ENCODE measurements at regions not wholly inside any gene's neighbourhood (a gene's known extent, or its start where the extent isn't known, plus 50 kb on each side); places are given as distances from the start of the nearest gene placed in this dataset.

DNA sequence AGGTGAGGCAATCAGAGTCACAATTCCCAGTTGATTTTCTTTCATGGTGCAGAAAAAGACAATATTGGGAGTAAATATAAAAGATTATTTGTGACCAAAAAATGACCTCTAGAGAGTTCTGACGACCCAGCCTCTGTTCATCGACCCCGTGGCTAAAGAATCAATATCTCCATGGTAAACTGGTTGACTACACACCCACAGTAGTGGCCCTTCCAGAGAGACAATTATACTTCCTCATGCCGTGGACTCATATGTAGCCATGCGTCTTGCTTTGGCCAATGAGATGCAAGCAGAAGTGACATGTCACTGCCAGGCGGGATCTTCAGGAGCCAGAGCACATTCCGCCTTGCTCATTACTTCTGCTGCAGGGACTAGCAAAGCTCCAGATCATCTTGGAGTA, 163.3 kb upstream of the RAD23B start:
- no peak for DNase-seq

DNA sequence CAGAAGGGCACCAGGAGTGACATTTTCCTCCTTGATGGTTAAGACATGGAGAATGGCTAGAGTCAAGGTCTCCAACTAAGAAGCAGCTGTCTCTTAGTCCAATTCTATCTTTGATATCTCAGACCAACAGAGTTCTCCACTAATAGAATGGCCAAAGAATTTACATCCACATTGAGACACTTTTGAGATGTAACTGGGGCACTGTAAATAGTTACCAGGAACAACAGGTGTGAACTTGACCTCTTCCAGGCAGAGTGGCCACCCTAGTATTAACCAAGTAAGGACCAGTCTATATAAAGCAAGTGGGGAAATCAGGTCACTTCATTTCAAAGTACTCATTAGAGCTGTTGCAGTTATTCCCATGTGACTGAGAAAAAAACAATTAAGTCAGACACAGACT, 159.7 kb upstream of the RAD23B start:
- DNase-seq = no peak

- no peak for DNase-seq
Observed at GRCh38 chr9:107127608-107128007, 155.5 kb upstream of the RAD23B start.

DNA sequence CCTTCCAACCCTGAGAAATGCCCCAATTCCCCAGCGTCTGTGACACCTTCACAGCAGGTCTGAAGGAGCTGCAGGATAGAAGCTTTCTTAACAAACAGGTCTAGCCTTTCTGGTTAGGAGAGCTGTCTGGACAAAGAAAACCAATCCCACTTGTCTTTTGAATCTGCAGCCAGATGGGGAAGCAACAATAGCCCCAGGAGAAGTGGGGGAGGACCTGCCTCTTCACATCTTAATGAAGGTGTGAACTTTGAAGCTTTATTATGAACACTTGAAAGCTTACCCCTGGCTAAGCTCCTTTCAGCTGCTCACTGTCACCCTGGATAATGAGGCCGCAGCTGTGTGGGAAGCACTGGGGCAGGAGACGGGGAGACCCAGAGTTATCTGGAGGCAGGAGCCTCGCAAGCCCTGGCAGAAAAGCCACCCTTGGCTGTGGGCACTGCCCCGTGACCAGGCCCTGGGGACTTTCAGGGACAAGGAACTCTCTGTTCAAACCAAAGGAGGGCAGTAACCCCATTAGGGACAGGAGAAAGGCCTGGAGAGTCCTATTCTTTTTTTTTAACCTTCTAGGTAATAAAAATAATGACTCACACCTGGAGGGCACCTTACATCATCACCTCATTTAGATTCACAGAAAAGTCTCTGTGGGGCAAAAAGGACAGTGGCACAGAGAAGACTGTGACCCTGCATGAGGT, 151.8 kb upstream of the RAD23B start:
- no peak for DNase-seq

GRCh38 chr9:107136296-107136695, 146.8 kb upstream of the RAD23B start:
- DNase-seq = no peak

DNA sequence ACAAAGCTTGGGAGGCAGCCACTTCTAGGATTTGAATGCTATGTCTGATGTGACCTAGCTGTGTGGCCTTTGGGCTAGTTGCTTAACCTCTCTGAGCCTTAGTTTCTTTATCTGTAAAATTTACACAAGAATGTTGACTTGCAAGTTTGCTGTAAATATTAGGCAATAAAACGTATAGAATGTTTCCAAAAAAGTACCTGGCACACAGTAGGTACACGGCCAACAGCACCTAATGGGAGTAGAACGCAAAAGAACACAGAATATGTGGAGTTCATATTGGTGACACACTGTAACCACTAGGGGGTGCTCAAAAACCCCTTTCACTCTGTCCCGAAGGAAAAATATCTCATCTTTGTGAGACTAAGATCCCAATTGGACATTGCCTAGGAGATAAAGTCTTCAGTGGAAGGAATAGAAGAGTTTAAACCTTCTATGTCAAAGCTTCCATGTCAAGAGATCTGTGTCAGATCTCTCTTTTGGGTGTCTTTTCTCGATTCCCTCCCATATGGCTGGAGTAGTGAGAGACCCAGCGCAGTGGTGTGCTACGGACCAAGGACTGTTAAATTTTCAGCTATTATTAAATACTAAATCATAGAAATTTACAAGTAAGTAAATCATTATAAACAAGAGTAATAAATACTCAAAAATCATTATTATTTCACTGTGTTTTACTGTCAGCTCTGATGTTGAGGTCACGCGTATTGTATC, 145.4 kb upstream of the RAD23B start:
- DNase-seq = no peak

- DNase-seq = no peak
Observed at GRCh38 chr9:107138261-107138992, 144.7 kb upstream of the RAD23B start.

DNA sequence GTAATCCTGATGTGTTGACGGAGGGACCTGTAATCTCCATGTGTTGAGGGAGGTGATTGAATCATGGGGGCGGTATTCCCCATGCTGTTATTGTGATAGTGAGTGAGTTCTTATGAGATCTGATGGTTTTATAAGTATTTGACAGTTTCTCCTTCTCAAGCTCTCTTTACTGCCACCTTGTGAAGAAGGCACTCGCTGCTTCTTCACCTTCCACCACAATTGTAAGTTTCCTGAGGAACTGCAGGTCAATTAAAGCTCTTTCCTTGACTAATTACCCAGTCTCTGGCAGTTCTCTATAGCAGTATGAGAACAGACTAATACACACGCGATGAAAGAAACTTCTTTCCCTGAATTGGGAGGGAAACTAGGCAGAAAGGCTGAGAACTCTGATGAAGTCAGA, 141.1 kb upstream of the RAD23B start:
- no peak for DNase-seq

DNA sequence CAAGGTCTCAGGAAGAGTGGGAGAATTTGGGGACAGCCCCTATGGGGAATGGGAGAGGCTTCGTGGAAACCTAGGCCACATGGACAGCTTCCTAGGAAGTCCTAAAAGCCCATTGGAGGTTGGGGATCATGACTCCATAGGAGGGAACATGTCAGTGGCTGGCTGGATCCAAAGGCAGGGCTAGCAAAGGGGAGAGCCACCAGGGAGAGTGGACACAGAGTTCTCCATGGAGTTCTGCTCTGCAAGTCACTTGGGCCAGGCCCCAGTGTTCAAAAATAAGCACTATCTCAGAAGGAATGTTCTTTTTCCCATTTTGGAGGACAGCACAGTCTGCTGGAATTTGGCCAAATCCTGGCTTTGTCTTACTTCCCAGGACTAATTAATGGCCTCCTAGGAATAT, 140.6 kb upstream of the RAD23B start:
- no peak for DNase-seq

DNA sequence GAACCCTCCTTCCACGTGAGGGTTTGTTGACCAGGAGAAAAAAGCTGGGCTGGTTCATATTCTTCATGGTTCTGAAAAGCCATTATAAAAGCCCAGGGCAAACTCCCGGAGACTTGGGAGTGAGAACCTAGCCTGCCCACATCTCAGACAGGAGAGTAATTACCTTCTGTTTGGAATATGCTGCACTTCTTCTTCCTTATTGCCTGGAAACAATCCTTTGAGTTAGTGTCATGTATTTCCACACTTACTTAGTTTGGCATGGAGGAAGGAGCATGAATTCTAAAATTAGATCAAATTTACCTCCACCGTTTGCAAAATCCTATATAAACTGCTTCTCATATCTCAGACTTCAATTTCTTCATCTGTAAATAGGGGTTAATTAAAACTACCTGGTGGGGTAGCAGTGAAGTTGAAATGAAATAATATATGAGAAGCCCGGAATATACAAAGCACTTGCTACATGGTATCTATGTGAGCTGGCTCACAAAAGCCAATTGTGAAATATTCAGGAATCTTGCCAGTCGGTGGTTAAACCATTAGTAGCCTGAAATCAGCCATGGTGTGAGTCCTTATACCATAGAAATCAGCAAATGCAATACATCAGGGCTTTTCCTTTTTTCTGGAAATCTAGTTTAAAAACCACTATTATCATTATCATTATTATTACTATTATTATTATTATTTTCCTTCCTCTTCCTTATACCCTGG, 140.0 kb upstream of the RAD23B start:
- DNase-seq = no peak

DNA sequence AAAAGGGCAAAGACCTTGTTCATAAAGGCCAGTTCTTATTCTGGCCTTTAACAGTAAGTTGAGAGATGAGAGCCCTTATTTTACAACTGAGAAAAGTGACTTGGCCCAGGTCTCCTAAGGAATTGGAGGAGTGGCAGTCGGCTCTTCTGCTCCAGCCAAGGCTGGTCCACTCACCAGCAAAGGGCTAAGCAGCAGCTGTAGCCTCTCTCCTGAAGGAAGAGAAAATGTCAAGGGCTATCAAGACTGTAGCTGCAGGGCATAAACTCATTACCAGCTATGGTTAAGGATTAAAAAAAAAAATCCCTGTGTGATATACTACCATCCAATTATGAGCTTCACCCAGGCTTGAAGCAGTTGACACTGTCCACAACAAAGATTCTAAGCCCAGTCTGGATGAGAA, 138.6 kb upstream of the RAD23B start:
- no peak for DNase-seq

DNA sequence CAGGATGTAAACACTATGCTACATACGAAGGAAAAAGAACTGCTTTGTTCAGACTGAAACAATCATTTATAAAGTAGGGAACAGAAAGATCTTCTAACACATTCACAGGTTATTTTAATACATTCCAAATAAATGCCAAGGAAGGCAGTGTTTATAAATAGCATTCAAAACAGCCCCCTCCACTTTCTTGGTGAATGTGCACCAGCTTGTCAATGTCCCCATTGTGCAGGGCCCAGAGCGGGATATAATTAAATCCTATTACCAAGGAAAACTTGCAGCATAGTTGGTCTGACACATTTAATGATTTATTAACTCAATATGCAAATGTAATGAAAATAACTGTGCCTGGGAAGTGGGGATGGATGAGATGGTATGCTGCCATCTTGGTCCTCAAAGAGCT, 135.9 kb upstream of the RAD23B start:
- DNase-seq = no peak

- DNase-seq = no peak
Observed at GRCh38 chr9:107148216-107148615, 134.9 kb upstream of the RAD23B start.

GRCh38 chr9:107149756-107150155, 133.3 kb upstream of the RAD23B start:
- no peak for DNase-seq

GRCh38 chr9:107153336-107153735, 129.7 kb upstream of the RAD23B start:
- DNase-seq = no peak

DNA sequence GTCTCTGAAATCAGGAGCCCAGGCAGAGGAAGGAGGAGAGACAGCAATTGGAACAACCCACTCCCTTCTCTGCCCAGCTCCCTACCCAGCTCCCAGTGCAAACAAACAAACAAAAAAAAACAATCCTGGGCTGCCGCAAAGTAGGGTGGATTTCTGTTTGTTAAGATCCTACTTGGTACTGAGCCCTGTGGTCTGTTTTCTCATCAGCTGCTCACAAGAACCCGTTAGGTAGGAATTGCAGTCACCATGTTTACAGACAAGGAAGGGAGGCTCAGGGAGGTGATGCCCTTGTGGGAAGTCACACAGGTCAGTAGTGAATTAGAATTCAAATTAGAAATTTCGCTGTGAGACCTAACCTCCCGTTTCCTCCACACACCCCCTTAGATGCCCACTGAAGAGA, 128.8 kb upstream of the RAD23B start:
- DNase-seq = no peak

DNA sequence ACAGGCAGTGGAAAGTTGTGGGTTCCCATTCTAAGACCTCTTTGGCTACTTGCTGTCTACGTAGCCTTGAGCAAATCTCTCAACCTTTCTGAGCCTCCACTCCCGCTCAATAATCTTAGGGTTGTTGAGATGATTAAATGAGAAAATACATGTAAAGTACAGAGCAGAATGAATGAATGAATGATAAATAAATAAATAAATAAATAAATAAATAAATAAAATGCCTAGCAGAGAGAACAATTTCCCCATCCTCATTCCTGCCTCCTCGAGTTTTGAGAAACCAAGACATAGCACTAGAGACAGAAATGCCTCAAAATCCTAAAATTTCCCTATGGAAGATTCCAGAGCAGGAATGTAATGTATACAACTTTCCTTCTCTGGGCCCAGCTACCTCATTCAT, 128.3 kb upstream of the RAD23B start:
- DNase-seq = no peak

GRCh38 chr9:107155244-107155817, 127.7 kb upstream of the RAD23B start:
- DNase-seq = no peak

DNA sequence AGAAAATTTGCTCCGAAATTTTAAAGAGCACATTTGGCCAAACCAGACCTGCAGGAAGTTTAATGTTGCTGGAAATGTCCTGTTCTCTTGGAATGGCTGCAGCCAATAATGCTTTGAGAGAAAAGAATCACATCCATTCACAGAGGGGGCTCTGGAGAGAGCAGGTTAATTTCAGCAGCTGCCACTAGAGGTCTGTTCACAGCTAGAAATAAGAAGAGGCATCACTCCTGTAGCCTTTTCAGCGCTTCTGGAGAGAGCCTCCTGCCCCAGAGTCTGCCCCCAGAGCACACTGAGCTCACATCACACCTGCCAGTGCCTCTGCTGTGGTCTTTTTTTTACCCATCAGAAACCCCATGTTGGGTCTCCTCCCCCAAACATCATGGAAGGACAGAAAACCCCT, 124.8 kb upstream of the RAD23B start:
- DNase-seq = no peak

- DNase-seq = no peak
Observed at GRCh38 chr9:107161338-107161737, 121.7 kb upstream of the RAD23B start.

GRCh38 chr9:107163370-107163769, 119.7 kb upstream of the RAD23B start:
- no peak for DNase-seq

DNA sequence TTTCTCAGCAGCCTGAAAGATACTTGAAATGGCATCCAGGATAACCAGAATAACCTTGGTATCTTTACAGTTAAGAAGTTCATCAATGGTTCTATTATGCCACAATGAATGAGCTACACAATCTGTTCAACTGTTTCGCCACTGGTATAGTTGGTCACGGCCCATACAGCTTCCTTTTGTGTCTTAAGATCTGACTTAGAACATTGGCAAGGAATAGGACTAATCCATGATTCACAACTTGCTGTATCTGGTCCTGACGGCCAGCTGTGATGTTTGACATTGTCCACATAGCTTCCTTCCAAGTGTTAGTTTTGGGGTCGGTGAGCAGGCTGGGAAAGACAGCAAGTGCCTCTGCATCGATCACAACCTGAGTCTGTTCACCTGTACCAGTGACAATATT, 113.3 kb upstream of the RAD23B start:
- DNase-seq = no peak

- DNase-seq = no peak
Observed at GRCh38 chr9:107170801-107171200, 112.3 kb upstream of the RAD23B start.

All from stimulated activated naive CD4-positive, alpha-beta T cell (primary cell).